ENCODE measurements at regions not wholly inside any gene's neighbourhood (a gene's known extent, or its start where the extent isn't known, plus 50 kb on each side); places are given as distances from the start of the nearest gene placed in this dataset.
A peak's percentile ranks its signal among the peaks of the same experiment; 100 is the strongest.

- peak; percentile 23 for FAIRE-seq
- DNase-seq (ENCODE audit: low read depth): no peak
- Histone ChIP-seq H3K9ac (ENCODE audit: low read length) (no peak overlapping the region), H3K9me3 (ENCODE audit: insufficient read depth, low read depth, low read length) (no peaks in the 10 kb centered on the region), H3K4me3 (ENCODE audit: insufficient read depth, low read depth, low read length) (no peak overlapping the region), H3K4me1 (ENCODE audit: insufficient read depth, low read length) (no peaks in the 10 kb centered on the region), H2AFZ (ENCODE audit: low read depth, low read length) (no peak overlapping the region), H3K27me3 (ENCODE audit: insufficient read depth, low read length) (no peaks in the 10 kb centered on the region), H3K79me2 (ENCODE audit: insufficient read depth, low read length) (no peaks in the 10 kb centered on the region), H4K20me1 (ENCODE audit: insufficient read depth, low read length) (no peaks in the 10 kb centered on the region), H3K4me2 (ENCODE audit: low read length) (no peak overlapping the region), H3K36me3 (ENCODE audit: insufficient read depth, low read length) (no peaks in the 10 kb centered on the region), H3K27ac (ENCODE audit: low read depth, low read length) (no peak overlapping the region)
- TF ChIP-seq EZH2 (IDR thresholded peaks at IDR 0.05; ENCODE audit: insufficient read depth, low read length) (no peak), CTCF (IDR thresholded peaks at IDR 0.05; ENCODE audit: insufficient read depth, low read depth, low read length) (no peak)
- Mint-ChIP-seq H3K4me1 (ENCODE audit: low read depth, unreplicated experiment) (peaks cover 4% of the 10 kb centered on the region), H3K27me3 (ENCODE audit: low read depth, unreplicated experiment) (no peaks in the 10 kb centered on the region), H3K9me3 (ENCODE audit: unreplicated experiment) (peaks cover 4% of the 10 kb centered on the region), H3K4me3 (ENCODE audit: unreplicated experiment) (no peak overlapping the region), H3K36me3 (ENCODE audit: low read depth, unreplicated experiment) (no peaks in the 10 kb centered on the region), H3K27ac (ENCODE audit: unreplicated experiment) (no peak overlapping the region)
Observed at GRCh38 chr20:10807013-10807412, 133.2 kb upstream of the JAG1 start.

GRCh38 chr20:10812759-10813327, 139.0 kb upstream of the JAG1 start:
- Mint-ChIP-seq H3K4me3 (ENCODE audit: unreplicated experiment) (no peak overlapping the region), H3K4me1 (ENCODE audit: low read depth, unreplicated experiment) (no peaks in the 10 kb centered on the region), H3K9me3 (ENCODE audit: unreplicated experiment) (peaks cover under 1% of the 10 kb centered on the region), H3K27ac (ENCODE audit: unreplicated experiment) (no peak overlapping the region), H3K27me3 (ENCODE audit: low read depth, unreplicated experiment) (peaks cover 6% of the 10 kb centered on the region), H3K36me3 (ENCODE audit: low read depth, unreplicated experiment) (no peaks in the 10 kb centered on the region)
- DNase-seq (ENCODE audit: low read depth): no peak
- no peak overlapping the region for H3K4me2 ChIP-seq (ENCODE audit: low read length)
- H3K4me3 ChIP-seq (ENCODE audit: insufficient read depth, low read depth, low read length): no peak overlapping the region
- H3K27me3 ChIP-seq (ENCODE audit: insufficient read depth, low read length): no peaks in the 10 kb centered on the region
- TF ChIP-seq EZH2 (IDR thresholded peaks at IDR 0.05; ENCODE audit: insufficient read depth, low read length) (no peak), CTCF (IDR thresholded peaks at IDR 0.05; ENCODE audit: insufficient read depth, low read depth, low read length) (no peak)
- H3K79me2 ChIP-seq (ENCODE audit: insufficient read depth, low read length): no peaks in the 10 kb centered on the region
- H4K20me1 ChIP-seq (ENCODE audit: insufficient read depth, low read length): no peaks in the 10 kb centered on the region
- H3K4me1 ChIP-seq (ENCODE audit: insufficient read depth, low read length): no peaks in the 10 kb centered on the region
- H3K9me3 ChIP-seq (ENCODE audit: insufficient read depth, low read depth, low read length): no peaks in the 10 kb centered on the region
- no peaks in the 10 kb centered on the region for H3K36me3 ChIP-seq (ENCODE audit: insufficient read depth, low read length)
- no peak overlapping the region for H3K27ac ChIP-seq (ENCODE audit: low read depth, low read length)
- no peak overlapping the region for H3K9ac ChIP-seq (ENCODE audit: low read length)
- no peak overlapping the region for H2AFZ ChIP-seq (ENCODE audit: low read depth, low read length)
- no peak for FAIRE-seq

- H3K27ac ChIP-seq (ENCODE audit: low read depth, low read length): no peak overlapping the region
- H3K4me1 ChIP-seq (ENCODE audit: insufficient read depth, low read length): no peaks in the 10 kb centered on the region
- Mint-ChIP-seq H3K4me1 (ENCODE audit: low read depth, unreplicated experiment) (no peaks in the 10 kb centered on the region), H3K9me3 (ENCODE audit: unreplicated experiment) (peaks cover 11% of the 10 kb centered on the region), H3K36me3 (ENCODE audit: low read depth, unreplicated experiment) (no peaks in the 10 kb centered on the region), H3K27me3 (ENCODE audit: low read depth, unreplicated experiment) (no peaks in the 10 kb centered on the region), H3K27ac (ENCODE audit: unreplicated experiment) (no peak overlapping the region), H3K4me3 (ENCODE audit: unreplicated experiment) (no peak overlapping the region)
- H3K79me2 ChIP-seq (ENCODE audit: insufficient read depth, low read length): no peaks in the 10 kb centered on the region
- no peak overlapping the region for H3K4me2 ChIP-seq (ENCODE audit: low read length)
- no peaks in the 10 kb centered on the region for H3K27me3 ChIP-seq (ENCODE audit: insufficient read depth, low read length)
- no peak overlapping the region for H2AFZ ChIP-seq (ENCODE audit: low read depth, low read length)
- DNase-seq (ENCODE audit: low read depth): no peak
- H3K9ac ChIP-seq (ENCODE audit: low read length): no peak overlapping the region
- H3K4me3 ChIP-seq (ENCODE audit: insufficient read depth, low read depth, low read length): no peak overlapping the region
- no peaks in the 10 kb centered on the region for H3K9me3 ChIP-seq (ENCODE audit: insufficient read depth, low read depth, low read length)
- H3K36me3 ChIP-seq (ENCODE audit: insufficient read depth, low read length): no peaks in the 10 kb centered on the region
- TF ChIP-seq EZH2 (IDR thresholded peaks at IDR 0.05; ENCODE audit: insufficient read depth, low read length): no peak
- TF ChIP-seq CTCF (IDR thresholded peaks at IDR 0.05; ENCODE audit: insufficient read depth, low read depth, low read length): no peak
- no peak for FAIRE-seq
- no peaks in the 10 kb centered on the region for H4K20me1 ChIP-seq (ENCODE audit: insufficient read depth, low read length)
Observed at GRCh38 chr20:10823585-10823984, 149.8 kb upstream of the JAG1 start.
